Ureter (tissue), 1 donor: ENCODE measurements at regions not wholly inside any gene's neighbourhood (a gene's known extent, or its start where the extent isn't known, plus 50 kb on each side); places are given as distances from the start of the nearest gene placed in this dataset.

Source experiments
- DNase-seq: peaks from one replicate; pipeline ENCODE4 v3.0.0-alpha.2; 2020; ENCODE audit warnings: low spot score
- donor health status: DM: yes; HTN: yes; CAD: no.

DNA sequence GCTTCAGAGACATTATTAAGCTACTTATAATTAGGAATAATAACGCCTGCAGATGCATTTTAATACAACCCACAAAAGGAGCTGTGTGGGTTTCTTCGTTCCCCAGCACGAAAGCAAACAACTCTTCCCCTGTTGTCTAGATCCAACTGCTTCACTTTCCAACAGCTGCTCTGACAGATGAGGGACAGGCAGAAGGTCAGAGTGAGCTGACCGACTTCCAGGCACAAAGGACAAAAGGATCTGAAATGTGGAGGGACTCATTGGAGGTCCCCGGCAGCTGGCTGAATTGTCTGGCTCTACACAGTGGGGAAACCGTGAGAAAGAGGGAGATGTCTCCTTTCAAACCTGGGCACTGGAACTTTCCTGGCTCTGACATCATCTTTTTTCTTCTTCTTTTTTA lies 79.1 kb upstream of the ALDH1B1 start:
- peak; percentile 15 for DNase-seq

DNA sequence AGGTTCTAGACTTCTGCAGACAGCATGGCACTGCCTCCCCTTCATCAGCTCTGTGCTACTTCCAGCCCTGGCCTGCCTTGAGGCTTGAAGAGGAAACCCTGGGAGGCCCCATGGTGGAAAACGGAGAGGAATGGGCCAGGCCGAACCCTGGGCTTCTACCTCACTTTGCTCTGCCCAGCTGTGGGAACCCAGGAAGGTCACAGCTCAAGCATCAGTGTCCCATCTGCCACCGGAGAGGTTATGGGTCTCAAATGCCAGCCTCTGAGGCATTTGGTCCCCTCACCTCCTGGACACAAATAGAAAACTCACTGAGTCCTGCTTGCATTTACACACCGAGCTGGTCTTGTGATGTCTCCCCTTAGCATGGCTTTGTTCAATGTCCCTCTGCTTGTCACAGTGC lies 80.1 kb upstream of the ALDH1B1 start:
- no peak for DNase-seq

DNA sequence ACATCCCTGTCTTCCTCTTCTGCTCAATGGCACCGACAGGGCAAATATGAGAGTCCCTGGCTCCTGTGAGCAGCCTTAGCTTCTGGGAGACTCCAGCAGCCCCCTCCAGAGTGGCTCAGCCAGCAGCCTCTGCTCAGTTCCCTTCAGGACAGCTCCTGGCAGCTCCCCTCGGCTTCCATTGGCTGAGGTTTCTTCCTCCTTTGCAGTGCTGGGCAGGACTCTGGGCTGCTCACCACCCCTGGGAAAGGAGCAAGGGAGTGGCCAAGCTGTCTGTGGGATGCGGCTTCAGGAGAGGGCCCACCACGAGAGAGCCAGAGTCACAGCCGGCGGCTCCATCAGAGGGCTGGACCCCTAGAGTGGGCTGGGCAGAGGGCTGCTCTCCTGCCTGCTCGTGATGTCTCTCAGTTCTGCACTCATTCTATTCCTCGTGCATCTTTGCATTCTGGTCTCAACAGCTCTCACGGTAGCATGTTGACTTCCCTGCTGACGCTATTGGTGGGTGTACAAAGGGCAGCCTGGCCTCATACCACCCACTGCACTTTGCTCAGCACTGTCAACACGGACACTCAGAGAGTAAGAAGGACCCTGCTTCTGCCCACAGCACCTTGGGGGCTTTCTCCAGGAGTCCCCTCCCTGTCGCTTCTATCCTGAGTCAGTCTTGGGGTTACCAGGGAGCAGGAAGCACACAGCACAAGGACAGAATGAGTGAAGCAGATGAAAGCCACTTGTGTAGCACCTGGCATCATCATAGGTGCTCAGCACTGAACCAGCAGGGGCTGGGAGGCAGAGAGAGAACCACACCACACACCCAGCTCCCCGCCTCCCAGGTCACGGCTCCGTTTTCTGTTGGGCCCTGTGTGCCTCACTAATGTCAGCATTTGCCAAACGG lies 80.9 kb upstream of the ALDH1B1 start:
- DNase-seq = no peak

DNA sequence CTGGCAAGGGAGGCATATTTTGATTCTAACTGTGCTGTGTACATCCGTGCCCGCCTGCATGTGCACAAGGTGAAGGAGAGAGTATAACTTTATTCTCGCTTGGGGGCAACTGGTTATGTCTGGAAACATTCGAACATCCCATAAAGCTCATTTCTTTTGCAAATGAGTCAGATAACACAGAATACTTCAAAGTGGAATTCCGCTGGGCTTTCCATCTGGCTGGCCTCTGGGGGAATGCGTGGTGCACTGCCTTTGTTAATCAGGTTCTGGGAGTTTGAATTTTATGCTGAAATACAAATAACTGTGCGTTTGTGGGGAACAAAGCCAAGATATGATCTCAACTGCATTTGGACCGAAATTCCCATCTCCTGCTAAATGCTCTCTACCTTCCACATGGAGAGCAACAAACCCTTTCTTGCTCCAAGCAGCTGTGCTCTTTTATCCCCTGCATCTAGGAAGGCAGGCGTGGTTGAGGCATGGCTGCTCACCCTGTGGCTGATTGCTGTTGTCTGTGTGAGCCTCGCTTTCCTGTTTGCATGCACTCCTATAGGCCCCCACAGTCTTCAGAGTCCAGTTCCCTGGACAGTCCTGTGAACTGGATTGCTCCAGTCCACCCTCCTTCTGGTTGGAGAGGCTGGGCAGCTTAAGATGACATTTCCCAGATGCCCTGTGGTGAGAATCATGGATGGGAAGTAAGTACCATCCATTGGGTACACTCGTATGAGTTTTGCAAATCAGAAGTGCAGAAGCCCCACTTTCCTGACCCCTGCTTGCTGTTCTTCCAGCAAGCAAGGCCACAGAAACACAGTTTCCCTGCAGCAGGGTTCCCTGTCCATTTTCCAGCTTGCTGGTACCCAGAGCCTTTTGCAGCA lies 82.9 kb upstream of the ALDH1B1 start:
- DNase-seq = no peak

DNA sequence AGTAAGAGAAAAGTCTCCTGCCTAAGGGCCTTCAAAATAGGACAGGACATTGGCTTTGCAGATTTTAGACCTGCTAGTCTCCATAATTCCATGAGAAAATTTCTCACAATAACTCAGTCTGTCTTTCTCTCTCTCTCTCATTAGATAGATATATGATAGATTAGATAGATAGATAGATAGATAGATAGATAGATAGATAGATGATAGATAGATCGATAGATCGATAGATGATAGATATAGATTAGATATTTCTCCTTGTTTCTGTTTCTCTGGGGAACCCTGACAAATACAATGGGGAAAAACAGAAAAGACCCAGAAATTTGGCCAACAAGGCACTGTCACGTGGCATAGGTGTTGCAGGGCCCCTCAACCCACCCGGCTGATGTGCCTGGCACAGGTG lies 84.4 kb upstream of the ALDH1B1 start:
- DNase-seq = no peak

DNA sequence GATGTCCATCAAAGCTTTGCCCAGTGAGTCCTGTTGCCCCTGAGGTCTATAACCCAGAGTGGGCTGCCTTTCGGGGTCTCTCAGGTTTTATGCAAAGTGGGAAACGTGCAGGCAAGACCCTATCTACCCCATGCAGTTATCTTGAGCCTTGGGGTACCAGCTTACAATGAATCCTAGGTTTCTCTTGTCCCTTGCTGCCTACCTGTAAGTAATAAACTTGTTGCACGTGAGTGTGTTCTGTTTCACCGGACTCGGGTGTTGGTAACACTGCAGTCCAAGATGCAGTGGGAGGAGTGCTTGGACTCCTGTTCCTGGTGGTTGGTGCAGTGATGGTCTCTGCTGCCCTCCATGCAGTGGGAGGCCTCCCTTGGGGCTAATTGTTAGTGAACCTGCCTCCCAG lies 85.6 kb upstream of the ALDH1B1 start:
- no peak for DNase-seq

DNA sequence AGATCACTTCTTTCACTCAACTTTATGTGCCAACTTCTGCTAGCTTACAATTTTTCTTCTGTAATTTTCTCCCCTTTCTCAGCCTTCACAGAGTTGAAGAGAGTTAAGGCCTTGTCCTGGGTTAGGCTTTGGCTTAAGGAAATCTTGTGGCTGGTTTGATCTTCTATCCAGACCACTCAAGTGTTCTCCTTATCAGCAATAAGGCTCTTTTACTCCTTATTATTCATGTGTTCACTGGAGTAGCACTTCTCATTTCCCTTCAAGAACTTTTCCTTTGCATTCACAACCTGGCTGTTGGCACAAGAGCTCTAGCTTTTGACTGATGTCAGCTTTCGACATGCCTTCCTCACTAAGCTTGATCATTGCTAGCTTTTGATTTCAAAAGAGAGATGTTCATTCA lies 86.9 kb upstream of the ALDH1B1 start:
- no peak for DNase-seq

DNA sequence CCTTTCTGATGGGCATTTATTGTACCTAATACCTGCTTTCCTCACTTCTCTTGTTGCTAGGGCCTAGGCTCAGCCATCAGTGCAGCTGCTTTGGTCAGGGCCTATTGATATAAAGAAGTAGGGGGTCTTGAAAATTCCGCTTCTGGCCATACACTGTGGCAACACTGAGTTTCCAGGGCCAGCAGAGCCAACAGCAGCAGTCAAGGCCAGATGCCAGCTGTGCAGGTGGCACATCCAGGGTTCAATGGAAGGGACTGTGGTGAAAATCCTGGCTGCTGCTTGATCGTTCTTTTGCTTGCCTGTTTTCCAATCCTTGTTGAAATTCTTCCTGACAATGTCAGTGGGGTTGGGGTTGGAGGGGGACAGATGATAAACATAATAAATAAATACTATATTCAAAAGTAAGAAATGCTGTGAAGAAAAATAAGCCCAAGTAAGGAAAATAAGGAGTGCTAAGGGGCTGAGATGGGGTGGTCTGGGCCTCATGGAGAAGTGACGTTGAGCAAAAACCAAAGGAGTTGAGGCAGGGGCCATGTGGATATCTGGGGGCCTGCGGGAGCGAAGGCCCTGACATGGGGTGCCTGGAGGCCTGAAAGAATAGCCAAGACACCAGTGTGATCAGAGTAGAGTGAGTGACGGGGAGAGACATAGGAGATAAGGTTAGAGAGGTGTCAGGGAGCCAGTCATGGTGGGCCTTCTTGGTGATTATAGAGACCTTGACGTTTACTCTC lies 91.0 kb upstream of the ALDH1B1 start:
- no peak for DNase-seq

DNA sequence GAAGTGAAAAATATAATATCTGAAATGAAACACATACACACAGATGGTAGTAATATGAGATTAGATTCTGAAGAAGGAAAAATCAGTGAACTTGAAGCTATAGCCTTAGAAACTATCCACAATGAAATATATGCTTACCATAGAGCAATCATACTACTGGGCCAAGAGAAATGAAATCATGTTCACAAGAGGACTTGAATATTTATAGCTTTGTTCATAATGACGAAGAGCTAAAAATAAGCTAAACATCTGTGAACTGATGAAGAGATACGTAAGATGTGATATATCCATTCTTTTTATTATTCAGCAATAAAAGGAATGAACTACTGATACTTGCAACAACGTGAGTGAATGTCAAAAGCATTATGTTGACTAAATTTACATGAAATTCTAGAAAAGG lies 92.6 kb upstream of the ALDH1B1 start:
- DNase-seq = no peak

DNA sequence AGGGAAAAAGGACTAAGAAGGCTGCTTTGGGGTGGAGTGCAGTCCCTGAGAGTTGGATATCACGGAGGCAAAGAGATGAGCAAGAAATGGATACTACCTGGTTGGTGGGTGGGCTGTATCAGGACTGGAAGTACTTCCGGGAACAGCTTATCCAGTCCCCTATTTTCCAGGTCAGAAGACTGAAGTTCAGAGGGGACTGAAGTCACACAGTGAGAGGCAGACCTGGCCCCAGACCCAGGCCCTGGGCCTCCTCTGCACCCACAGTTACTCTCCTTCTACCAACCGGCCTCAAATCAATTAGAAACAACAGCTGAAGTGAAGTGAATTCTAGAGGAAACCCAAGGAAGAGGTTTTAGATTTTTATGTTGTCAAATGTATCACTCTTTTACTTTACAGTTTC lies 93.6 kb upstream of the ALDH1B1 start:
- DNase-seq = no peak

DNA sequence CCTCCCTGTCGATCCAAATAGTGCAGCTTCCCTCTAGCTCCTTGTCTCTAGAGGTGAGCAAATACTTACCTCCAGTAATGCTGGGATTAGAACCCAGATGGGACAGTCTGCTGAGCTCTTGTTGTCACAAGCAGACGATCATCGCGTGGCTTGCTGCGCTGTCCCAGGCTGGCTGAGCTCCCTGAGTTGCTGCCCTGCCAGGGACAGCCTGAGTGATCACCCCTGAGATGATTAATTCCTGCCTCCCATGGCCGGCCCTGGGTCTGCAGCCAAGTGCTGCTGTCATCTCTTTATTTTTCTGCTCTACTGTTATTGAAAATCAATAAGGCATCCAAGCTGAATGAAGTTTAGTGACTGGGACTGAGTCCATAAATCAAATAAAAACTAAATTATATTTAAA lies 94.0 kb upstream of the ALDH1B1 start:
- DNase-seq = no peak

DNA sequence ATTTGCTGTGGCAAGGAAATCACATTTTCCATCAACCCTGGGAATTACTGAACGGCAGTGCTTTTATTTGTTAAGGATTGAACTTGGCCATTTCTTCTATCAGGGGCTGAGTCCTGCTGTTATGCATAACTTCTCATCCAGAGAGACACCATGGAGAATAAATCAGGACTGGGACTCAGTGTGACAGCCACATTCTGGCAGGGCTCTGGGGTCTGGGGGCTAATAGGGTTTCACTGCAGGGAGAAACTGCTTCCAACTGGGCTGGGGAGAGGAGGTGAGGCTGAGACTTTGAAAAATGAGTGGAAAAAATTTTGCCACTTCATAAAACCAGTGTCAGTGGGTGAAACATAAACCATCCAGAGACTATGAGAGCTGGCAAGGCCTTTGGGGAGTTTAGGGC lies 95.7 kb upstream of the ALDH1B1 start:
- DNase-seq = no peak

DNA sequence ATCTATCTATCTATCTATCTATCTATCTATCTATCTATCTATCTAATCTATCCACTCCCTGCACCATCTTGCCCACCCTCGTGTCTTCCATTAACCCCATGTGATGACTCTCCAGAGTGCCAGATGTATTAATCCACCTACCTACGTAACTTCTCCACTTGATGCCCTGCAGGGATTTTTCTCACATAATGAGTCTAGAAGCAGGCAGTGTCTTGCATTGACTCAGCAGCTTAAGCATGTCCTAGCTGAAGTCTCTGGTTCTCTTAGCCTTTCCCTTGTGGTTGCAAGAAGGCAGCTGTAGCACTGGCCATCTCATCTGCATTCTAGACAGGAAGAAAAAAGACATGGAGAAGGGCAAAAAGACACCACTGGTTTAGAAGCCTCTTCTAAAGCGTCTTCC lies 96.7 kb upstream of the ALDH1B1 start:
- DNase-seq = no peak

DNA sequence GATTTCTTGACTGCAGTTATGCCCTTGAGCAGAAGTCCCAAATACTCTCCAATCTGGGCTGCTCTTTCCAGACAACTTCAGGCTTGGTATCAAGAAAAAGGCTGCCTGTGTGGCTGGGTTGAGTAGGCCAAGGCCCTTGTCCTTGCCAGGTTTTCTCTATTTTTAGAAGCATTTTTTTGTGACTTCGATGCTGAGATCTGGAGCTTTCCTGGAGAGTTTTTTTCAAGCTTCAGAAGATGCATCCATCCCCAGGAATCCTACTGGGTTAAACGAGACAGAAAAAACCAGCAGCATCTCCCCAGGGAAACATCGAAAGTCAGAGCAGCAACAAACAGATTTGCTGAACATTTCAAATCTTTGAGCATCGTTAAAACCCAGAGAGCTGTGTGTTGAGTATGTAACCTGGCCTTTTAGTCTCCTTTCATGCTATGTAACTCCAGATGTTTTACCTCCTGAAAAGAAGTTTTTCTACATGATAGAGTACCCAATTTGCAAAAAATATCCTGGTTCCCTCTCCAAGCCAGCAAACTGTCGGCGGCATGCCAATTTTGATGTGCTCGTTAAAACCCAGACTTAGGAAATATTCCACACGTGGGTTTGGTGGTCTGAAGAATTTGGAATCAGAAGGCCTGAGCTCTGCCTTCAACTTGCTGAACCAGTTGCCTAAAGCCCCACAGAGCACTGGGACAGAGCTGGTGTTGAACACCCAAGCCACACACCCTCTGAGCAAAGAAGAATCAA lies 98.1 kb upstream of the ALDH1B1 start:
- DNase-seq = no peak

DNA sequence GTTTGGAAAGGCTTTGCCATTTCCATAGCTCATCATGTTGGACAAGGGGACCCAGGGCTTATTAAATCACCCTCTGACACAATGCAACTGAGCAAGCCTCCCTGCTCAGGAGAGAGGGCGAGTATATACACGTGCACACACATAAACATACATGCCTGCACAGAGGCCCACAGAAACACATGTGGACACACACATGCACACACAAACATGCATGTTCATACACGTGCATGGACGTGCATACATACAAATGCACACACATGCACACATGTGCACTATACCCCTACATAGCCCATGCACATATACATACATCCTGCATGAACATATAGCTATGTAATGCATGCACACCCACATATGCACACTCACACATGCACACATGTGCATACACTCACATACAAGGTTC lies 99.5 kb upstream of the ALDH1B1 start:
- no peak for DNase-seq

DNA sequence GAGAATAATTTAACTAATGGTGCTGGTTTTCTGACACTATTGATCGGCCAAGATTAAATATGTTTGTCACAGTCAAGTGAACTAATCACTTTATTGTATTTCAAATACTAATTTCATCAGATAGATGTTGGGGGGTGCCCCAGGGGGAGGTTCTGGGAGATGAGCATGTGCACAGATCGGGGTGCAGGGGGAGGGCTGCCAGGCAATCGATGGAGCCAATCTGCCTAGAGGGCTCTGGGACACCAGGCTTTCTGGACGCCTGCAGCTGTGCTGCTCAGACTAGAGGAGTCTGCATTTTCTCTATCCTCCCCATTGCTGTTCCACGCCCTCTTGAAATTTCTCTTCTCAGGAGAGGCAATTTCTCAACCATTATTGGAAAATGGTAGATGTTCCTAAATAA lies 100.0 kb upstream of the ALDH1B1 start:
- DNase-seq = no peak

DNA sequence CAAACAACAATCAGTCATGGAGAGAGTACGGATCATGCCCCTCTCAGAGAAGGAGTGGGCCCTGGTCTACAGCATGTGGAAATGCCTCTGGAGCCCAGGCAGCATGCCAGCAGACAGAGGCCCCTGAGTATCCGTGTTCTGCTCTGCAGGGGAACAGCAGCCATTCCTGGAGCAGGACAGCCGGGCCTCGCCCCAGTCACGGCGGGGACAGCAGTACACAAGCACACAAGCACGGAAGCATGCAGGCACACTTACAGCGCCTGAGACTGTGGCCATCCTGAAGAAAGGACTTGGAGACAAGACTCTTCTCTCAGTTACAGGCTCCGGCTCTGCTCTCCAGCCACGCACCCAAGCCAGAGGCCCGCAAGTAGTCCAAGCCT lies 102.6 kb upstream of the ALDH1B1 start:
- DNase-seq = no peak

DNA sequence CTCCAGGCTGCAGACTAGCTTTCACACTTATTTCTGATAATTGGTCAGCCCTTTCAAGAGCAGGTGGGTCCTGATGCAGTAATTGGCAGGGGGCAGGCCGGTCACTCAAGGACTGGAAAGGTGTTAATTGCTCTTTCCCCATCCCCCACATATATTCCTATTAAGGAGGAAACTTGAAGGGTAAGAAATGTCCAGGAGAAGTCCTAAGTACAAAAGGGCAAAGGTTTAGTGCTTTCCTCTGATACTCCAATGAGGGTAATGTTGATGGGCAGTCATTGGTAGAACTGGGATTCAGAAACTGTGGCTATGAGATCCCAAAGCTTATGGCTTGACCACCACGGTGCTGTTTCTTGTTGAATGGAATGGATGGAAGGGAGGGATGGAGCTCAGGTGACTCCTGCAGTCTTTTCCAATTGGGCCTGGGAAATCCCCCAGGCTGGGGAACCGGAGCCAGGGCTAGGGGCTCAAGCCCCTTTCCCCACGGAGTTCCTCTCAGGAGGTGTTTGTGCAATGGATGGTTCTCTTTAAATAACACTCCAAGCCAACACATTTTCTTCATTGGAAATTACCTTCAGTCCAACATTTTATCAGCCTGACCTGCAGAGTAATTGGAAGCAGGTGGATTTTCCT lies 103.2 kb upstream of the ALDH1B1 start:
- no peak for DNase-seq

DNA sequence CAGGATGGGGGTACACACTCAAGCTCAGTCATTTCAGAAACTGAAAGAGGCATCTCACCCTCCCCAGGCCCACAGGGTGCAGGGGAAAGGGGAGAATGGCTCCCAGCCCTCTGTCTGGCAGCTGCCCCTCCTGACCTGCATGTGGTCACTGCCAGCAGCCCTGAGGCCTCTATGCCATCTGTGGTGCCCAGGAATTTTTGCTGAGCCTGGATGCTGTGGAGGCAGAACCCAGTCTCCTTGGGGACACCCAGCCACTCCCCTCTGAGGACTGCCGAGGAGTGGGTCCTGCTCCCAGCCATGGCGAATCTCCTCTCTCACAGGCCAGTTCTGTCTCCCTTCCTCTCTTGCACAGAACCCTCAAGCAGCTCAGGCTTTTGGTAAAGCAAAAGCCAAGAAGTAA lies 104.0 kb upstream of the ALDH1B1 start:
- DNase-seq = no peak

DNA sequence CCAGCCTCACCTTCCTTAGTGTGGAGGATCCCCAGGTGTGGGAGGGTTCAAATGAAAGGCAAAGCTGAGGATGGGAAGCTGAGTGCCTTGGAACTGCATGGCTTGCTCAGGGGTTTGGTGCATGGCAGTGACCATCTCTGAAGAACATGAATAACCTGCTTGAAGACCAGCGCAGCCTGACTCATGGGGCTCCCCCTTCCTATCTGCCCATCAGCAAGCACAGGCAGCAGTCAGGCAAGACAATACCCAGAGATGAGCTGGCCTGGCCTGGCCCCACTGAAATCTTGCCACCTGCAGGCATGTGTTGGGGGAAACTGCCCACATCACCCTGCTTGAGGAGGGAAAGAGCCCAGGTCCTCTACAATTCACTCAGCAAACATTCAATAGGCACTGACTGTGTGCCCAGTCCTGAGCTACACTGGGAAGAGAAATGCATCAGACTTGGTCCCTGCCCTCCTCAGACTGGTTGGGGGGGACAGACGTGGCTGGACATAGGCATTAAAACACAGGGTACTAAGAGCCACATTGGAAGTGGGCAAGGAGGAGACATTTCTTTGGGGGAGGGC lies 105.0 kb upstream of the ALDH1B1 start:
- no peak for DNase-seq

DNA sequence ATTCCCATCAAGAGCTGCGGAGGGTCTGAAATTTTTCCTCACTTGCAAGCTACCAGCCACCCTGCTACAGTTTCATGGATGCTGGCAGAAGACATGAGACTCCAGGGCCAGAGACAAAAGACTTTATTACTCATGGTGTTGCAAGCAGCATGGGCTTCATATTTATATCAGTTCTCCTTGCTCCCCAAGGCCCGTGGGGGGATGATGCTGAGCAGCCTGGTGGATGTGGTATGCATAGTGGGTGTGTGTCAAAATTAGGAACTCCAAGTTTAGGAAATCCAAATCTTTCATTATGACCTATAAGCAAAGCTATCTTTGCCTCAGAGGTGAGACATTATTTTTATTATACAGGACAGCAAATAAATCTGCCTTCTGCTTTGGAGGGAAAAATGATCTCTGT lies 105.7 kb upstream of the ALDH1B1 start:
- no peak for DNase-seq
